H1 (cell line): ENCODE measurements at regions not wholly inside any gene's neighbourhood (a gene's known extent, or its start where the extent isn't known, plus 50 kb on each side); places are given as distances from the start of the nearest gene placed in this dataset.

ENCODE experiments used
- CTCF ChIA-PET: fragments of 300-600 bp; sonication (Branson Sonifier 250); formaldehyde crosslinking; loops from one replicate; lab custom pipeline; 2021; ENCODE audit not compliant: partially characterized antibody; lab: Charles Lee
- POLR2A ChIA-PET: fragments of 300-600 bp; sonication (Branson Sonifier 250); formaldehyde crosslinking; loops from one replicate; lab custom pipeline; 2021; ENCODE audit warnings: inconsistent platforms; ENCODE audit not compliant: partially characterized antibody; lab: Charles Lee
- DNase-seq, 2 experiments: peaks; one replicate each; pipeline versions ENCODE4 v3.0.0 to v3.0.0-alpha.2; 2010 to 2022; ENCODE audit warnings: low spot score in 2 of 2, low read depth in 1 of 2, mixed read lengths in 1 of 2
- FAIRE-seq: peaks from 2 replicates; lab custom pipeline; 2011; peaks lifted over from hg19 to GRCh38; lab: Jason Lieb, UNC
- H2AFZ ChIP-seq: 2 replicates; pipeline ENCODE4 v1.8.1; 2012; ENCODE audit warnings: low read length, inconsistent platforms
- H2AK5ac ChIP-seq: 2 replicates; pipeline ENCODE4 v1.6.1; 2013; ENCODE audit warnings: low read depth, low read length
- H2BK120ac ChIP-seq: replicated peaks from 2 replicates; pipeline ENCODE3; 2013; ENCODE audit warnings: low read depth, low read length, inconsistent platforms
- H2BK12ac ChIP-seq: 2 replicates; pipeline ENCODE4 v1.6.1; 2013; ENCODE audit warnings: low read depth, low read length
- H2BK15ac ChIP-seq: 2 replicates; pipeline ENCODE4 v1.6.1; 2013; ENCODE audit warnings: low read length
- H2BK20ac ChIP-seq: 2 replicates; pipeline ENCODE4 v1.6.1; 2013; ENCODE audit warnings: low read length
- H2BK5ac ChIP-seq: 2 replicates; pipeline ENCODE4 v1.6.1; 2013; ENCODE audit warnings: low read depth, low read length
- H3K14ac ChIP-seq: 2 replicates; pipeline ENCODE4 v1.6.1; 2013; ENCODE audit warnings: inconsistent platforms; ENCODE audit not compliant: insufficient read length
- H3K18ac ChIP-seq: 2 replicates; pipeline ENCODE4 v1.6.1; 2013; ENCODE audit warnings: low read length; ENCODE audit errors: extremely low read depth
- H3K23ac ChIP-seq: 2 replicates; pipeline ENCODE4 v1.6.1; 2013; ENCODE audit warnings: inconsistent platforms; ENCODE audit not compliant: insufficient read length
- H3K23me2 ChIP-seq: 2 replicates; pipeline ENCODE4 v1.6.1; 2013; ENCODE audit warnings: low read depth, low read length
- H3K27ac ChIP-seq: 2 replicates; pipeline ENCODE4 v1.6.1; 2011; ENCODE audit warnings: low read depth, low read length, inconsistent platforms
- H3K27me3 ChIP-seq, 4 experiments: replicated peaks in 1 of 4; 1 replicate in 1 of 4; 2 replicates in 3 of 4; pipeline versions ENCODE4 v1.6.1 to v1.8.1; 2011 to 2013; ENCODE audit warnings: low read length in 3 of 4, mild to moderate bottlenecking in 3 of 4, inconsistent platforms in 2 of 4, mixed read lengths in 2 of 4, moderate library complexity in 1 of 4; ENCODE audit not compliant: control insufficient read depth in 3 of 4, insufficient read depth in 3 of 4; ENCODE audit errors: extremely low read depth in 1 of 4
- H3K36me3 ChIP-seq, 4 experiments: 2 replicates each; pipeline versions ENCODE4 v1.6.1 to v1.8.1; 2011 to 2013; ENCODE audit warnings: mild to moderate bottlenecking in 4 of 4, low read length in 3 of 4, moderate library complexity in 2 of 4, control low read depth in 1 of 4, inconsistent platforms in 1 of 4; ENCODE audit not compliant: insufficient read depth in 4 of 4, control insufficient read depth in 2 of 4
- H3K4ac ChIP-seq: replicated peaks from 2 replicates; pipeline ENCODE3; 2013; ENCODE audit warnings: low read length, low read depth, mixed read lengths, inconsistent platforms; ENCODE audit not compliant: insufficient read length
- H3K4me1 ChIP-seq, 4 experiments: replicated peaks in 1 of 4; 1 replicate in 1 of 4; 2 replicates in 3 of 4; pipeline versions ENCODE4 v1.6.1 to v1.8.1; 2011 to 2013; ENCODE audit warnings: low read length in 3 of 4, inconsistent platforms in 2 of 4, mixed read lengths in 1 of 4; ENCODE audit not compliant: insufficient read depth in 4 of 4, control insufficient read depth in 3 of 4
- H3K4me2 ChIP-seq, 2 experiments: 2 replicates each; pipeline versions ENCODE4 v1.6.1 to v1.8.1; 2011 to 2013; ENCODE audit warnings: low read depth in 2 of 2, low read length in 2 of 2, control low read depth in 1 of 2, inconsistent platforms in 1 of 2, mild to moderate bottlenecking in 1 of 2; ENCODE audit not compliant: insufficient read depth in 1 of 2
- H3K4me3 ChIP-seq, 4 experiments: fragments of 200-600, 300-600 bp in 1 of 4; sonication (generic), shearing (Covaris generic), sonication (Bioruptor Twin) in 1 of 4; 2 replicates each; pipeline versions ENCODE4 v1.5.1 to v1.8.1; 2011 to 2016; ENCODE audit warnings: low read length in 4 of 4, low read depth in 3 of 4, control low read depth in 2 of 4, inconsistent platforms in 2 of 4, mild to moderate bottlenecking in 2 of 4, mixed read lengths in 1 of 4, moderate library complexity in 1 of 4; ENCODE audit not compliant: insufficient read depth in 2 of 4; ENCODE audit errors: extremely low read depth in 1 of 4
- H3K56ac ChIP-seq: replicated peaks from 2 replicates; pipeline ENCODE3; 2013; ENCODE audit warnings: low read depth, mild to moderate bottlenecking, mixed read lengths, low read length, inconsistent platforms; ENCODE audit not compliant: insufficient read length
- H3K79me1 ChIP-seq: 2 replicates; pipeline ENCODE4 v1.6.1; 2013; ENCODE audit warnings: low read depth, low read length, control low read depth
- H3K79me2 ChIP-seq, 2 experiments: 2 replicates each; pipeline versions ENCODE4 v1.6.1 to v1.8.1; 2012 to 2013; ENCODE audit warnings: low read length in 2 of 2, mild to moderate bottlenecking in 2 of 2, inconsistent platforms in 1 of 2; ENCODE audit not compliant: insufficient read depth in 2 of 2, control insufficient read depth in 1 of 2
- H3K9ac ChIP-seq, 4 experiments: replicated peaks in 1 of 4; 1 replicate in 1 of 4; 2 replicates in 3 of 4; pipeline versions ENCODE4 v1.6.1 to v1.8.1; 2011 to 2013; ENCODE audit warnings: low read depth in 3 of 4, low read length in 3 of 4, control low read depth in 2 of 4, mild to moderate bottlenecking in 2 of 4, moderate library complexity in 2 of 4, inconsistent platforms in 1 of 4; ENCODE audit errors: extremely low read depth in 1 of 4
- H3K9me3 ChIP-seq, 2 experiments: 2 replicates each; pipeline versions ENCODE4 v1.6.1 to v1.8.1; 2012 to 2013; ENCODE audit warnings: mild to moderate bottlenecking in 2 of 2, moderate library complexity in 2 of 2, control low read depth in 1 of 2, inconsistent platforms in 1 of 2, low read depth in 1 of 2, low read length in 1 of 2, mixed read lengths in 1 of 2; ENCODE audit not compliant: insufficient read depth in 2 of 2
- H4K20me1 ChIP-seq, 2 experiments: replicated peaks in 1 of 2; 2 replicates each; pipeline versions ENCODE3 to v1.8.1; 2011 to 2013; ENCODE audit warnings: inconsistent platforms in 2 of 2, low read length in 2 of 2, mild to moderate bottlenecking in 1 of 2; ENCODE audit not compliant: insufficient read depth in 2 of 2, control insufficient read depth in 1 of 2
- H4K5ac ChIP-seq: 2 replicates; pipeline ENCODE4 v1.6.1; 2013; ENCODE audit warnings: low read length, low read depth, mixed read lengths, inconsistent platforms; ENCODE audit not compliant: insufficient read length
- H4K8ac ChIP-seq: 2 replicates; pipeline ENCODE4 v1.8.0; 2013; ENCODE audit warnings: mild to moderate bottlenecking, moderate library complexity, low read length, inconsistent platforms; ENCODE audit not compliant: insufficient read depth; ENCODE audit errors: extremely low read depth
- H4K91ac ChIP-seq: replicated peaks from 2 replicates; pipeline ENCODE3; 2013; ENCODE audit warnings: low read length, mixed read lengths, inconsistent platforms; ENCODE audit not compliant: insufficient read length
- BRCA1 ChIP-seq: IDR thresholded peaks from 2 replicates; pipeline ENCODE4 v1.6.1; 2012; ENCODE audit warnings: low read depth, low read length, improper control_type of control experiment
- CEBPB ChIP-seq: IDR thresholded peaks from 2 replicates; pipeline ENCODE4 v1.6.1; 2012; ENCODE audit warnings: low read depth, low read length
- CTCF ChIP-seq, 3 experiments: IDR thresholded peaks; 1 replicate in 2 of 3; 2 replicates in 1 of 3; pipeline versions ENCODE4 v1.5.1 to v1.6.1; 2011; ENCODE audit warnings: low read length in 3 of 3, mild to moderate bottlenecking in 3 of 3, inconsistent platforms in 2 of 3, low read depth in 1 of 3, moderate library complexity in 1 of 3; ENCODE audit not compliant: insufficient read depth in 1 of 3; ENCODE audit errors: control extremely low read depth in 1 of 3
- EP300 ChIP-seq, 2 experiments: IDR thresholded peaks; 1 replicate in 1 of 2; 2 replicates in 1 of 2; pipeline ENCODE4 v1.6.1; 2011 to 2012; ENCODE audit warnings: low read depth in 2 of 2, low read length in 2 of 2, mild to moderate bottlenecking in 2 of 2, borderline replicate concordance in 1 of 2, inconsistent platforms in 1 of 2, moderate library complexity in 1 of 2
- JUN ChIP-seq: IDR thresholded peaks from 2 replicates; pipeline ENCODE4 v1.6.1; 2011; ENCODE audit warnings: low read depth, mild to moderate bottlenecking, improper control_type of control experiment, low read length
- MAFK ChIP-seq: IDR thresholded peaks from 2 replicates; pipeline ENCODE4 v1.6.1; 2012; ENCODE audit warnings: low read depth, mild to moderate bottlenecking, improper control_type of control experiment, low read length
- MAX ChIP-seq: IDR thresholded peaks from 2 replicates; pipeline ENCODE4 v1.6.1; 2012; ENCODE audit warnings: inconsistent platforms
- RNF2 ChIP-seq: fragments of 200-900, 300-1000 bp; sonication (generic); IDR thresholded peaks from 2 replicates; pipeline ENCODE4 v1.7.1; 2016; ENCODE audit warnings: borderline replicate concordance, low read depth, mild to moderate bottlenecking, antibody characterized with exemption, low read length; ENCODE audit not compliant: poor library complexity, severe bottlenecking; ENCODE audit errors: missing control alignments
- SIRT6 ChIP-seq: IDR thresholded peaks from one replicate; pipeline ENCODE4 v1.7.1; 2012; ENCODE audit warnings: low read length, inconsistent platforms
- SP4 ChIP-seq: IDR thresholded peaks from 2 replicates; pipeline ENCODE4 v1.6.1; 2012; ENCODE audit warnings: low read length, inconsistent platforms
- TAF1 ChIP-seq: IDR thresholded peaks from 2 replicates; pipeline ENCODE4 v1.6.1; 2011; ENCODE audit warnings: mild to moderate bottlenecking, low read depth, low read length
- TBP ChIP-seq: IDR thresholded peaks from 2 replicates; pipeline ENCODE4 v1.6.1; 2011; ENCODE audit warnings: low read depth, low read length, improper control_type of control experiment
- YY1 ChIP-seq: IDR thresholded peaks from 2 replicates; pipeline ENCODE4 v1.6.1; 2011; ENCODE audit warnings: low read depth, mild to moderate bottlenecking, low read length
- WGBS, 2 experiments: shearing (Covaris generic) in 1 of 2; methylation state at CpG; one replicate each; pipeline versions ENCODE4 v1.1.6 to v1.1.7; 2013 to 2015; ENCODE audit warnings: low lambda C conversion rate in 2 of 2, mixed read lengths in 2 of 2, inconsistent platforms in 1 of 2, low coverage in 1 of 2, missing lambda C conversion rate in 1 of 2; ENCODE audit not compliant: insufficient replicate concordance in 2 of 2, insufficient coverage in 1 of 2, insufficient read length in 1 of 2; ENCODE audit errors: extremely low coverage in 1 of 2, missing lambda C conversion rate in 1 of 2; 5-methylcytosine and 5-hydroxymethylcytosine counted together

- Histone ChIP-seq H3K4me3 (no peak overlapping the region), H3K9me3 (no peaks in the 10 kb centered on the region; a peak in 1 of 4 replicates), H3K14ac (no peak overlapping the region), H3K4me2 (no peak overlapping the region), H4K5ac (no peak overlapping the region), H2AFZ (no peak overlapping the region), H3K18ac (no peak overlapping the region), H3K4ac (no peak overlapping the region), H2BK120ac (no peak overlapping the region), H2BK15ac (no peak overlapping the region), H3K4me1 (no peaks in the 10 kb centered on the region), H2AK5ac (no peak overlapping the region), H2BK12ac (no peak overlapping the region), H4K8ac (no peak overlapping the region), H4K20me1 (no peaks in the 10 kb centered on the region), H3K27ac (no peak overlapping the region), H3K27me3 (no peaks in the 10 kb centered on the region), H3K23ac (no peak overlapping the region), H2BK20ac (no peak overlapping the region), H3K36me3 (no peaks in the 10 kb centered on the region), H4K91ac (no peak overlapping the region), H3K9ac (no peak overlapping the region), H2BK5ac (no peak overlapping the region), H3K56ac (no peak overlapping the region), H3K79me1 (no peaks in the 10 kb centered on the region), H3K79me2 (no peaks in the 10 kb centered on the region), H3K23me2 (no peaks in the 10 kb centered on the region)
- ChIA-PET POLR2A (no interaction called here), CTCF (no interaction called here)
- FAIRE-seq: no peak
- WGBS, 2 experiments: 90% methylated on average over 1 of the region's 1 CpG; no CpG with 5 or more reads in 1 of the 2 experiments
- no peak for DNase-seq
- TF ChIP-seq MAFK (no peak), JUN (no peak), BRCA1 (no peak), MAX (no peak), EP300 (IDR thresholded peaks at IDR 0.05; ENCODE audit: borderline replicate concordance in 1 of 2, low read depth in 2 of 2, low read length in 2 of 2) (no peak), CEBPB (no peak), SP4 (no peak), YY1 (no peak), RNF2 (no peak), SIRT6 (no peak), TAF1 (no peak), TBP (no peak), CTCF (IDR thresholded peaks at IDR 0.05; ENCODE audit: control extremely low read depth in 1 of 3, insufficient read depth in 1 of 3, low read depth in 1 of 3, low read length in 3 of 3) (no peak)
These were observed 2154.9 kb downstream of the LRRC4C start for GRCh38 chr11:39304586-39304985.
